Hepatocyte (in vitro differentiated cells): ENCODE measurements at regions not wholly inside any gene's neighbourhood (a gene's known extent, or its start where the extent isn't known, plus 50 kb on each side); places are given as distances from the start of the nearest gene placed in this dataset.

Experiments used
- DNase-seq: peaks from one replicate; pipeline ENCODE4 v3.0.0-alpha.2; 2016; ENCODE audit warnings: low spot score
- H2AFZ ChIP-seq: fragments of 200-600 bp; sonication (generic); 2 replicates; pipeline ENCODE4 v1.6.0; 2016; ENCODE audit warnings: antibody characterized with exemption, mild to moderate bottlenecking
- H3K27ac ChIP-seq: fragments of 200-600 bp; sonication (generic); 2 replicates; pipeline ENCODE4 v1.5.1; 2016; ENCODE audit warnings: mild to moderate bottlenecking
- H3K27me3 ChIP-seq: fragments of 200-600 bp; sonication (generic); 2 replicates; pipeline ENCODE4 v1.6.1; 2016
- H3K36me3 ChIP-seq: fragments of 200-600 bp; sonication (generic); replicated peaks from 2 replicates; pipeline ENCODE4 v1.5.1; 2016; ENCODE audit warnings: low read depth; ENCODE audit not compliant: insufficient read depth
- H3K4me1 ChIP-seq: fragments of 200-600 bp; sonication (generic); 2 replicates; pipeline ENCODE4 v1.5.1; 2016; ENCODE audit warnings: mild to moderate bottlenecking, moderate library complexity; ENCODE audit not compliant: insufficient read depth
- H3K4me2 ChIP-seq: fragments of 200-600 bp; sonication (generic); 2 replicates; pipeline ENCODE4 v1.6.0; 2016
- H3K4me3 ChIP-seq: fragments of 200-600 bp; sonication (generic); 2 replicates; pipeline ENCODE4 v1.5.1; 2016; ENCODE audit warnings: mild to moderate bottlenecking
- H3K79me2 ChIP-seq: fragments of 200-600 bp; sonication (generic); 2 replicates; pipeline ENCODE4 v1.6.0; 2017; ENCODE audit warnings: mild to moderate bottlenecking
- H3K9me2 ChIP-seq: fragments of 200-600 bp; sonication (generic); replicated peaks from 2 replicates; pipeline ENCODE4 v1.6.0; 2017; ENCODE audit warnings: mild to moderate bottlenecking; ENCODE audit not compliant: insufficient read depth
- H3K9me3 ChIP-seq: fragments of 200-600 bp; sonication (generic); 2 replicates; pipeline ENCODE4 v1.5.1; 2016; ENCODE audit warnings: low read depth, mild to moderate bottlenecking
- H4K20me1 ChIP-seq: fragments of 200-600 bp; sonication (generic); 2 replicates; pipeline ENCODE4 v1.6.0; 2016; ENCODE audit warnings: mild to moderate bottlenecking; ENCODE audit not compliant: insufficient read depth, poor library complexity, severe bottlenecking
- EZH2 ChIP-seq: fragments of 200-600 bp; sonication (generic); IDR thresholded peaks from 2 replicates; pipeline ENCODE4 v1.6.1; 2016; ENCODE audit warnings: antibody characterized with exemption, mild to moderate bottlenecking, borderline replicate concordance
- EZH2phosphoT487 ChIP-seq: fragments of 200-600 bp; sonication (generic); IDR thresholded peaks from one replicate; pipeline ENCODE4 v1.6.1; 2018; ENCODE audit warnings: antibody characterized with exemption, mild to moderate bottlenecking, low read depth, moderate library complexity; ENCODE audit not compliant: unreplicated experiment, severe bottlenecking
- WGBS: methylation state at CpG from one replicate; pipeline ENCODE4 v1.1.6; 2016; ENCODE audit warnings: low lambda C conversion rate; ENCODE audit errors: missing lambda C conversion rate; 5-methylcytosine and 5-hydroxymethylcytosine counted together
- TF ChIP-seq, protein P1 (sequence below): fragments of 200-600 bp; sonication (generic); IDR thresholded peaks from 2 replicates; pipeline ENCODE4 v1.5.1; 2016; ENCODE audit warnings: antibody characterized with exemption, mild to moderate bottlenecking; ENCODE audit not compliant: poor library complexity

GRCh38 chrX:39017716-39018115 is 216.5 kb downstream of the MID1IP1 start:
- no peaks in the 10 kb centered on the region for H3K27me3 ChIP-seq
- no peak overlapping the region for H3K4me3 ChIP-seq
- no peaks in the 10 kb centered on the region for H4K20me1 ChIP-seq
- H3K9me2 ChIP-seq, result no peaks in the 10 kb centered on the region
- peak; percentile 38 for DNase-seq
- TF ChIP-seq, protein P1, sequence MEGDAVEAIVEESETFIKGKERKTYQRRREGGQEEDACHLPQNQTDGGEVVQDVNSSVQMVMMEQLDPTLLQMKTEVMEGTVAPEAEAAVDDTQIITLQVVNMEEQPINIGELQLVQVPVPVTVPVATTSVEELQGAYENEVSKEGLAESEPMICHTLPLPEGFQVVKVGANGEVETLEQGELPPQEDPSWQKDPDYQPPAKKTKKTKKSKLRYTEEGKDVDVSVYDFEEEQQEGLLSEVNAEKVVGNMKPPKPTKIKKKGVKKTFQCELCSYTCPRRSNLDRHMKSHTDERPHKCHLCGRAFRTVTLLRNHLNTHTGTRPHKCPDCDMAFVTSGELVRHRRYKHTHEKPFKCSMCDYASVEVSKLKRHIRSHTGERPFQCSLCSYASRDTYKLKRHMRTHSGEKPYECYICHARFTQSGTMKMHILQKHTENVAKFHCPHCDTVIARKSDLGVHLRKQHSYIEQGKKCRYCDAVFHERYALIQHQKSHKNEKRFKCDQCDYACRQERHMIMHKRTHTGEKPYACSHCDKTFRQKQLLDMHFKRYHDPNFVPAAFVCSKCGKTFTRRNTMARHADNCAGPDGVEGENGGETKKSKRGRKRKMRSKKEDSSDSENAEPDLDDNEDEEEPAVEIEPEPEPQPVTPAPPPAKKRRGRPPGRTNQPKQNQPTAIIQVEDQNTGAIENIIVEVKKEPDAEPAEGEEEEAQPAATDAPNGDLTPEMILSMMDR, result no peak
- TF ChIP-seq EZH2, result no peak
- TF ChIP-seq EZH2phosphoT487, result no peak
- WGBS, result 44% methylated on average over 6 of the region's 6 CpGs
- H3K79me2 ChIP-seq, result no peaks in the 10 kb centered on the region
- peak overlapping the region; percentile 68 for H3K27ac ChIP-seq
- no peak overlapping the region for H2AFZ ChIP-seq
- H3K4me2 ChIP-seq, result peak overlapping the region; percentile 47
- no peaks in the 10 kb centered on the region for H3K9me3 ChIP-seq
- peaks cover 11% of the 10 kb centered on the region for H3K4me1 ChIP-seq
- no peaks in the 10 kb centered on the region for H3K36me3 ChIP-seq

DNA sequence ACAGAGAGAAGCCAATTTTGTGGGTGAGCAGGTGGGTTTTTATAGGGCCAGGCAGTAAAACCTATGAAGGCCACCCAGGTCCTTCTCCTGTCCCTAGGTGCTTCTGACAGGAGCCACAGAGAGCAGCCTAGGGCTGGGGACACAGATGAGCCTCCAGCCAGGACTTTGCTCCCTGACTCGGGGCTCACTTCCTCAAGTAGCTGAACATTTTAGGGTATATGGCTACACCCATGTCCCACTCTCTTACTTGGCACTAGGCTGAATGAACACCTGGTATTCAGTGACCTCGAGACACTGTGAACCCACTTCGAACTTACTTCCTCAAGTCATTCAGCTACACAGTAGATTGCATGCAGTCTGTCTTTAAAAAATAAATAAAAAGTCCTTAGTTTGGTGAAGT is 217.3 kb downstream of the MID1IP1 start:
- Histone ChIP-seq H3K9me3 (no peaks in the 10 kb centered on the region), H3K36me3 (no peaks in the 10 kb centered on the region), H4K20me1 (no peaks in the 10 kb centered on the region), H3K4me1 (peaks cover 10% of the 10 kb centered on the region), H3K79me2 (no peaks in the 10 kb centered on the region), H2AFZ (no peak overlapping the region), H3K9me2 (no peaks in the 10 kb centered on the region), H3K4me3 (no peak overlapping the region), H3K27me3 (no peaks in the 10 kb centered on the region), H3K27ac (peak overlapping the region; percentile 68), H3K4me2 (no peak overlapping the region)
- DNase-seq, result no peak
- TF ChIP-seq EZH2 (no peak), EZH2phosphoT487 (no peak)
- TF ChIP-seq, protein P1, result no peak
- 81% methylated on average over 3 of the region's 3 CpGs for WGBS

GRCh38 chrX:39019056-39019455 is 217.8 kb downstream of the MID1IP1 start:
- Histone ChIP-seq H3K4me3 (no peak overlapping the region), H3K79me2 (no peaks in the 10 kb centered on the region), H3K4me2 (no peak overlapping the region), H3K27ac (no peak overlapping the region), H3K36me3 (no peaks in the 10 kb centered on the region), H3K27me3 (no peaks in the 10 kb centered on the region), H3K9me2 (no peaks in the 10 kb centered on the region), H3K9me3 (no peaks in the 10 kb centered on the region), H3K4me1 (peaks cover 10% of the 10 kb centered on the region), H2AFZ (no peak overlapping the region), H4K20me1 (no peaks in the 10 kb centered on the region)
- TF ChIP-seq EZH2 (no peak), EZH2phosphoT487 (no peak)
- TF ChIP-seq, protein P1, result no peak
- WGBS, result 77% methylated on average over 10 of the region's 10 CpGs
- no peak for DNase-seq

- H4K20me1 ChIP-seq, result no peaks in the 10 kb centered on the region
- no peak for DNase-seq
- H3K27me3 ChIP-seq, result no peaks in the 10 kb centered on the region
- H2AFZ ChIP-seq, result no peak overlapping the region
- no peaks in the 10 kb centered on the region for H3K9me3 ChIP-seq
- TF ChIP-seq EZH2phosphoT487 (no peak), EZH2 (no peak)
- TF ChIP-seq, protein P1, result no peak
- H3K4me2 ChIP-seq, result no peak overlapping the region
- no peaks in the 10 kb centered on the region for H3K36me3 ChIP-seq
- no peaks in the 10 kb centered on the region for H3K9me2 ChIP-seq
- no peak overlapping the region for H3K4me3 ChIP-seq
- H3K4me1 ChIP-seq, result peaks cover 10% of the 10 kb centered on the region
- H3K27ac ChIP-seq, result no peak overlapping the region
- 74% methylated on average over 6 of the region's 6 CpGs for WGBS
- H3K79me2 ChIP-seq, result no peaks in the 10 kb centered on the region
These were observed 218.9 kb downstream of the MID1IP1 start for GRCh38 chrX:39020051-39020669.
